CD4-positive, alpha-beta T cell treated with Interleukin-21 for 1 hour (primary cell): ENCODE measurements at regions not wholly inside any gene's neighbourhood (a gene's known extent, or its start where the extent isn't known, plus 50 kb on each side); places are given as distances from the start of the nearest gene placed in this dataset.

Experiments used
- DNase-seq: peaks from one replicate; pipeline ENCODE4 v3.0.0-alpha.2; 2020

DNA sequence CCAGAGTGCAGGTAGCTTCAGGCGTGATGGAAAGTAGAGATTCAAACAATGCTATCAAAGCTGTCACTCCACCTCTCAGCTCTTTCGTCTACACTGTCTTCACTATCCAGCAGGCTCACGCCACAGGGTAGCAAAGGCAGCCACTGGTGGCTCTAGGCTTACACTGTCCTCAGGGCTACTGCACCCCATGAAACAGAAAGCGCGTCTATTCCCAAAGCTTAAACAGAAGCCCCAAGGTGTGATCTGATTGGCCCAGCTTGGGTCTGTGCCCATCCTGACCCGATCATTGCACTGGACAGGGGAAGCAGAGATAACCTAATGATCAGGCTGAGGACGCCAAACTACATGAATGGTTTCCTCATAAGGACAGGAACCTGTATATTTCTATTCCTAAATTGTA, 100.1 kb downstream of the PDCL3 start:
- DNase-seq: no peak

DNA sequence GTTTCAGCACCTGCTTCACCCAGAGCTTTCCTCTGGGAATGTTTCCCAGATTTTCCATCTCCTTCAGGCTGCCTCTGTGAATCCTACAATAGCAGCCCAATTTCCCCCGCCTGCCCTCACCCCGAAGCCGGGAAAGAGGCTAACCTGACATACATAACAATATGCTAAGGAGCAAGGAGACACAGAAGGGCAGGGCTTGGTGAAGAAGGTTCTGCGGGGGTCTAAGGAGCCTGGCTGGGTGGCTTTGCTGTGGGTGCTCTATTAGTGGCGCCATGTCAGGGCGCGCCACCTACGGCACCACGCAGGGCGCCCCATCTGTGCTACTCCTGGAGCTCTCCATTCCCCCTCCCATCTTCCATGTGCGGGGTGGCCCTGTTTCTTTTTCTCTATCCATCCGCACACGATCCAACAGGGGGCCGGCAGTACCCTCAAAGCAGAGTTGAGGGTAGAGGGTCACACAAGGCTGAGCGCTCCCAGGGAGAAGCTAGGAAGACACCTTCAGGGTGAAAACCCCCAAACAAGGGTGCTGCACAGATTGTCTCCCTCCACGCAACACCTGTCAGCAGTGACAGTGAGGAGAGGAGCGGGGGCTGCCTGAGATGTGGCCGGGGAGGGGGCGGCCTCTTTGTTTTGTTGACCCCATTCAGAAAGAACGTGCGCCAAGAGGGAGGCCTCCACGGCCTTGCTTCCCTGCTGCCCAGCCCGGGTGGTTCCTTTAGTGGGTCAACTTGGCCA, 101.4 kb downstream of the PDCL3 start:
- DNase-seq: no peak

DNA sequence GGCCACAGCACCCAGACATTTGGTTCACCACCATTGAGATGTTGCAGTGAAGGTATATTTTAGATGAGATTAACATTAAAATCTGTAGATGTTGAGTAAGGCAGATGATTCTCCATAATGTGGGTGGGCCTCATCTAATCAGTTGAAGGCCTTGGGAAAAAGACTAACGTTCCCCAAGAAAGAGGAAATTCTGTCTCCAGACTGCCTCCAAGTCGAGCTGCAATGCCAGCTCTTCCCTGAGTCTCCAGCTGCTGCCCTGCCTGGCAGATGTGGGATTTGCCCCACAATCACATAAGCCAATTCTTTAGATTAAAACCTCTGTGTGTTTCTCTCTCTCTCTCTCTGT, 101.9 kb downstream of the PDCL3 start:
- no peak for DNase-seq

DNA sequence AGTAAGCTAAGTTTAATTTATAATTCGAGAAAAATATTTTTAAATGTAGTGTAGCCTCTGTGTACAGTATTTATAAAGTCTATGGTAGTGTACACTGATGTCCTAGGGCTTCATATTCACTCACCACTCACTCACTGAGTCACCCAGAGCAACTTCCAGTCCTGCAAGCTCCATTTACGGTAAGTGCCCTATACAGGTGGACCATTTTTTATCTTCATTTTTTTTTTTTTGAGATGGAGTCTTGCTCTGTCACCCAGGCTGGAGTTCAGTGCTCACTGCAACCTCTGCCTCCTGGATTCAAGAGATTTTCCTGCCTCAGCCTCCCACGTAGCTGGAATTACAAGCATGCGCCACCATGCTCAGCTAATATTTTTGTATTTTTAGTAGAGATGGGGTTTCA, 104.2 kb downstream of the PDCL3 start:
- no peak for DNase-seq

DNA sequence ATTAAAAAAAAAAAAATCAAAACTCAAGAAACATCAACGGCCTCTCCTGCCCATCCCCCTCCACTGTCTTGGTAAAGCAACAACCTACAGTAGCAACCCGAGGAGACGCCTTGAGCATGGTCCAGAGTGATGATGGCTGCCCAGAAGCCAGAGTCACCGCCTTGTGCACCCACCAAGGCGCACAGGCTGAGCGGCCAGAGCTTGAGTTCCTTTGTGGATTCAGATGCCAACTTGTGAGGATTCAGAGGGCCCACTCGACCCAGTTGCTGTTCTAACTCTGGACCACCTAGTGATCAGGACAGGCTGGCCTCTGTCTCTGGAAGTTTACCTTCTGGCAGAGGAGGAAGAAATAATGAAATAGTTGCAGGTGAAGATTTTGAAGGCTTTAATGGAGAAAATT, 105.0 kb downstream of the PDCL3 start:
- DNase-seq: no peak

DNA sequence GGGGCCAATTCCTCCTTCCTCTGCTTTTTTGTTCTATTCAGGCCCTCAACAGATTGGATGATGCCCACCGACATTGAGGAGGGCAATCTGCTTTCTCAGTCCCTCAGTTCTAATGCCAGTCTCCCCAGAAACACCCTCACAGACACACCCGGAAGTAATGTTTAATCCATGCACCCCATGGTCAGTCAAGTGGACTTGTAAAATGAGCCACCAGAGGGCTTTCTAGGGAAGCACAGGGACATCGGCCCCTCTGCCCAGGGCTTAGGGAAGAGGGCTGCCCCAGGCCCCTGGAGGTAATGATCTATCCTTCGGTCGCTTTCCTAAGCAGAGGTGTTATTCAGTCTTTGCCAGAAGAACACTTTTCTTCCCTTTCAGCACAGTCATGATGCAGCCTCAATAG, 107.4 kb downstream of the PDCL3 start:
- DNase-seq: no peak

DNA sequence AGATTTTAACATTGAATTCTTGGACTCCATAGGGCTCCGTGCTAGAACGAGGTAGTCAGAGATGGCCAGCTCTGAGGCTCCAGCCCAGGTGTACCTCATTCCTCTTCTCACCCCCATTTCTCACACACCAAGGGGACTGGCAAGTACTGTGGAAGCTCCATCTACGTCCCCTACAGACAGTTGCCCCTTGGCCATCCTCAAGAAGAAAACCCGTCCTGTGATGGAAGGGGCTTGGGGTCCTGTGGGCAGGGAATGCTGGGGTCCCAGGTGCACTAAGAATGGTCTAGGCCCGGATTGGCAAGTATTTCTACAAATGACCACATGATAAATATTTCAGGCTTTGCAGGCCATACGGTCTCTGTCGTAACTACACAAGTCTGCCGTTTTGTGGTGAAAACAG, 110.3 kb downstream of the PDCL3 start:
- DNase-seq: no peak

DNA sequence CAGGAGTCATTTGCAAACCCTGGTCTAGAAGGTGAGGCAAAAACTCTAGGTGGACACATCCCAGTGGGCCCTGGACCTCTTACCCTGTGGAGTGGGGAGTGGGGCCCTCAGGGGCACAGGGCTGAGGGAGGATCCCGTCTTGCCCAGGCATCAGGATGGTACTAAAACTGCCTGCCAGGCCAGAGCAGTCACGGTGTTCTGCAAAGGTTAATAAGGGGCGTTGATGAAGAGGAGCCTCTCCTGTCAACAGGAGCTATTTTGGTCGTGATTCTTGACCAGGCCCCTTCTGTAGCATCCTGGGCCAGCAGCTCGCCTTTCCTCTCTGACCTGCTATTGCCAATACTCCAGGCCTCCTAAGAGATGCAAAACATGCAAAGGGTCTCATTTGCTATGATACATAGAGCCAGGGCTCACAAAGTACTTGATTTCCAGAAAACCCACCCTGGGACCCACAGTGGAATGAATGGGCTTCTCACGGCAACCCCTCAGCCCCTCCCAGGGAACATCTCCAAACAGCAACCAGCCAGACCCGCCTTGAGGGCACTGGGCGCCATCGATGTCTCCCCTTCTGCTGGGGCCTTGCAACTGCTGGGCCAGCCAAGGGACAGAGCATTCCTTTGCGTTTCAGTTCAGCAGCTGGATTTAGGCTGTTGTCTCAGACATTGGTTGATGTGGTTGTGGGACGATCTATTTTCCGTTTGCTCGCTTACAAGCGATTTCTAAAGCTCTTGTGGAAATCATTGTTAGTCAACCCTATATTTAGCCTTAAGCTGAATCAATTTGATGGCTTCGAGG, 111.1 kb downstream of the PDCL3 start:
- no peak for DNase-seq

DNA sequence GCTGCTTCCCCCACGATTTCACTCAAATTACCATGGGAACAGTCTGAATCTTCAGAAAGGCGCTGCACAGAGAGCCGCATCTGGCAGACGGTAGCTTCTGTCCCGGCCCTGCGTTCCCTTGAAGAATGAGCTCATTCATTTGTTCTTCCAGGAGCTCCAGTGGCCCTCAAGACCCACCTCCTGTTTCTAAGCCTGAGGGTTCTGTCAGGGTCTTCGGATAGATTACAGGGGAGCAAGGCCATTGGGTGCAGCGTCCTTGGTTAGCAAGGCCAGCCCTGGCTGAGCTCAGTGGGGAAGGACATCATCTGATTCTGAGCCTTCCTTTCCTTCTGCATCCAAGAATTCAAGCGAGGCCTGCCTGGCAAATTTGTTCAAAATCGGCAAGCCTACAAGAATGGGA, 111.9 kb downstream of the PDCL3 start:
- no peak for DNase-seq

DNA sequence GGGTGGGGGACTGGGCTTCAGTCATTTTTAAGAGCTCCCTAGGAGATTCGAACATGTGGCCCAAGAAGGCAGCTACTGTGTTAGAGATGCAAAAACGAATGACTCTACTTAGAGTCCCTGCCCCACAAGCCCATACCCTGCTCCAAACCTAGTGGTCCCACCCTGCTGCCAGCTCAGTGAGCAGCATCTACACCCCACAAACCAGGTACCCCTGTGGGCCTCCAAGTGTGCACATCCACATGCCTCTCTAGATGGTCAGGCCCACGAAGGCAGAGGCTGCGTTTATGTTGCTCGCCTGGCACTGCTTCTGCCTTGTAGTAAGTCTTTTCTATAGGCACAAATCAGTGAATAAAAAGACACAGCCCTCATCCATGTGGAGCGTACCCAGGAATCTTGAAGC, 112.6 kb downstream of the PDCL3 start:
- no peak for DNase-seq

DNA sequence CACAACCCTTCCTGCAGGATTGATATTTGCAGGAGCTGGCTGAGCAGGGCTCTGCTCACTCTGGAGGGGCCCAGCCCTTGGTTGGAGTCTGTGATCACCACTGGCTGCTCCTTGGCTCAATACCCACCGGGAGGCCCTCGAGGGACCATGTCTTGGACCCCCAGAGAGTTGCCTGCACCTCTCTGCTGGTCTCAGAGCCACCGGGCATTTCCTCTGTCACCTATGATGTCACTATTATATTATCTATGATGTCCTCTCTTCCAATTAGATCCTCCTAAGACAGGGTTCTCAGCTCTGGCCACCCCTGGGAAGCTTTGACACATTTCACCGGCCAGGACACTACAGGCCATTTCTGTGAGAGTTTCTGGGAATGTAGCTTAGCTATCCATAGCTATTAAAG, 113.1 kb downstream of the PDCL3 start:
- DNase-seq: no peak

DNA sequence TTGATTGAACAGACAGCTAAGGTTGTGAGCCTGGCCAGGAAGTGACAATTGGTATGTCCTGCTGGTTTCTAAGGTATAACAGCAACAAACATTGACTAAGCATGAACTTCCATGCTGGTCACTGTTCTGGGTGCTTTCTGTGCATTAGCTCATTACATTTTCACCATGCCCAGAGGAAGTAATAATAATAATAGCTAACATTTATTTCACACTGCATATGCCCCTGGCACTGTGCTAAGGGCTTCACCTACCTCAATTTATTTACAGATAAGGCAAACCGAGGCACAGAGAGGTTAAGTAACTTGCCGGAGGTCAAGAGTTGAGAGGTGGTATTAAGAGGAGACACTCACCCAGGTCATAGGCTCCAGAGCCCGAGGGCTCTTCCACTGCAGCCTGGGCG, 113.6 kb downstream of the PDCL3 start:
- DNase-seq: no peak

DNA sequence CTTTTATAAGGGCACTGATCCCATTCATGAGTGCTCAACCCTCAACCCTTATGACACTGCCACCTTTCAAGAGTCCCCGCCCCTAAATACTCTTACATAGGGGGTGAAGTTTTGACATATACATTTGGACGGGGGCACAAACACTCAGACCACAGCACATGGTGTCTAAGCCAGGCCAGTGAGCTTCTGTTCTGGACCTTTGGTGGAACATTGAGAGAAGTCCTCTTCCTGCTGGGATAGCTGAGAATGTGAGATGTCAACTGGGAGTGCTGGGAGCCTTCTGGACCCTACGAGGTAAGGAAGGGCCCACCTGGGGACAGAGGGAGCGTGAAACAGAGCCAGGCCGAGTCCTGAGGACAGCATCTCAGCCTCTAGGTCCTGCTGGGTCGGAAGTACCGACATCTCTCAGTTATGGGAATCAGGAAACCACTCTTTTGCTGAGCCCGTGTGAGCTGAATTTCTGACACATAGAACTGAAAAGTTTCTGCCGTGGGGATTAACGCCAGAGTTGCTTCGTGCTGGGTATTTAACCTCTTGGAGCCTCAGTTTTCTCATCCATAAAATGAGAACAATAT, 114.9 kb downstream of the PDCL3 start:
- no peak for DNase-seq

DNA sequence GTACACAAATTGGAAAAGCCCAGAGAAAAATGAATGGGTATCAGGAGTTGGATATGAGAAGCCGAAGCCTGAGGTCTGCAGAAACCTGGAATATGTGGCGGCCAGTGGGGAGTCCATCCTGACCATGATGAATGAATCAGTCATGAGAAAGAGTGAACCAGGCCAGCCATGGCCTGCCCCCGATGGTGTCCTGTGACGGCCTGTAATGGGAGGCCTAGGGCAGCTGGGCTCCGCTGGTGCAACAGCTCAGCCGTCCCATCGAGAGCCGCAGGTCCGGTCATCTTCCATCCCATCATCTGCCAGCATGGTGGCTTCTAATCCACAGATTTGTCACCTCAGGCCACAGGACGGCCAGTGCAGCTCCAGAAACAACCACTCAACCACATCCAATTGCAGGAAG, 116.4 kb downstream of the PDCL3 start:
- DNase-seq: no peak

DNA sequence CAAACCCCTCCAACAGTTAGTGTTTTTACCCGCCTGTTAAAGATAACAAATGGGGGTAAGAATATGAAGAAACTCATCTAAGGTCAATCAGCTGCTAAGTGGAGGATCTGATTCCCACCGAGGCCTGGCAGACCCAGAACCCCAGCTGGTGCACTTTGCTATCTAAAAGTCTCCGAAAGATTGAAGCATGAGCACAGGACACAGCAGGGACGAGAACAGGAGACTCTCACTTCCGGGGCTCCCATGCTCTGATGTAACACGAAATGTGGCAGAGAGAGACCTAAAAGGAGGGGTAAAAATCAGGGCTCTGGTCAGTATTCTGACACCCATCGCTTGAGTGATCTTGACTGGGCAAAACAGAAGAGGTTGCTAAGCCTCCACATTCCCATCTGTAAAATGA, 119.7 kb downstream of the PDCL3 start:
- no peak for DNase-seq

DNA sequence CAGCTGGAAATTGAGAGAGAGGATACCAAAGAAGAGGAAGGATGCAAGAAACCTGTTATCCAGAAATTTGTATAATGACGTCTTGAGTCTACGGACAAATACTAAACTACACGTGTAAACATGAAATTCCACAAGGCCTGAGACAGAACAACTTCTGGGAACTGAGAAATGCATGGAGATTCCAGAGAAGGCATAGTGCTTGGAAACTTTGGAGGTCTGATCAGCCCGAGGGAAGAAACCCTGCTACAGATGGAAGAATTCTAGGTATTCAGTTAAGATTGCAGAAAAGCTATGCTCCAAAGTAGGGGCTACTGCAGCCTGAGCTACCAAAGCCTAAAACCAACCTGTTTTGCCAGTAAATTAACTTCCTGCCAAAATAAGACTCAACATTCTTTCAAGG, 120.4 kb downstream of the PDCL3 start:
- no peak for DNase-seq

DNA sequence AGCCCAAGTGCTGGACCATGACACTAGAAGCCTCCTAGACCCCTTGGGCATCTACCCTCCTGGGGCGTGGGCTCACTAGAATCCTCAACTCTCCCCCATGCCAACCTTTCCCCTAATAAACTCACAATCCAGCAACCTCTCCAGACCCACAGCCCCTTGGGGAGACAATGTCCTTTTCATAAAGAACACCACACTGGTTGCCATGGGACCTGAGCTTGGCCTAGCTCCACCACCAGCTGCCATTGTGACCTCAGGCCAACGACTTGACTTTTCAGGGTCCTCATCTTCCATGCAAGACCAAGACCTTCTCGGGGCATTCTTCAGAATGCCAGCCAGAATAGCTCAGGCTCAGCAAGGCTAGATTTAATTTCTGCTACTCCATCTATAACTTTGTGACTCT, 128.1 kb upstream of the NPAS2 start:
- no peak for DNase-seq

DNA sequence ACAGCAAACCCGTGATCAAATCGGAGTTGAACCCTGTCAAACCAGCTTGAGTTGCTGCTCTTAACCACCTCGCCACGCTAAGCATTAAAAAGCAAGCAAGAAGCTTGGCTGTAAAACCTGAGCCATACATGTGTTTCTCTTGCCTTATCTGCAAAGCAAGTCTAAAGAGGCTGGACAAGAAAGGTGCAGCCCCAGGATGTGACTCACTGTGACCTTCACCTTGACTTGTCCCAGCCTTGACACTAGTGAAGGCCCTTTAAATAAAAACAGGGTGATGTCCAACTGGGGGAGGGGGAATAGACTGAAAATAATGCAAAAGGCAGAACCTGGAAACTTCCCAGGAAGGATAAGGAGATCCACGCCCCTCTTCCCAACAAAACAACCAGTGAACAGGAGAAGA, 127.6 kb upstream of the NPAS2 start:
- DNase-seq: no peak

DNA sequence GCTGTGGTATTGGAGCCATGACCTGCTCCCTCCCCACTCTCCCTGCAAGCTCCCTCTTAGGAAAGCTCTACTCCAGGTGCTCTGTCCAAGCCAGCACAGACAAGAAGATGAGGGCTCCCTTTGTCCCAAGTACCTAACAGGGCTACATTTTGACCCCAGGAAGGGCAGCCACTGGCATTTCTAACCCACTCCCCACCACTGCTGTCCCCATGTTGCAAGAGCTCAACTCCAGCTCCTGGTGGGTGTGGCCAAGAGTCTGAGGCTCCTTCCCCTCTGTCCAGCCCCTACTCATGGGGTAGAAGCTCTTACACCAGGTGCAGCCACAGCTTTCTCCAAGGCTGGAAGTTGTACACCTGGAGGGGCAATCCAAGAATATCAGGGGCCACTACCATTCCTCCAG, 127.0 kb upstream of the NPAS2 start:
- DNase-seq: no peak

DNA sequence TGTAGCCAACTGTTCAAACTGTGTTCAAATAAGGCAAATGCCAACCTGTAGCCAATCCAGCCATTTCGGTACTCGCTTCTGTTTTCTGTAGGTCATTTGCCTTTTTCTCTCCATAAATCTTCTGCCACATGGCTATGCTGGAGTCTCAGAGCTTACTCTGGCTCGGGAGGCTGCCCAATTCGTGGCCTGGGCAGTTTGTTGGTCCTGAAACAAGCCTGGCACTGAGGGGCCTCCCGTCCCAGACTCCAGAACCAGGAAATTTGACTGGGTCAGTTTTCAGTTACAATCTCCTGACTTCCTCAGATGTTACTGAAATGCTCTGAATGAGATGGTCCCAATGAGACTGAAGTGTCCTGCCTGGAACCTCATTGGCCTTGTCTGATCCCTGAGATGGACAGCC, 120.8 kb upstream of the NPAS2 start:
- no peak for DNase-seq

DNA sequence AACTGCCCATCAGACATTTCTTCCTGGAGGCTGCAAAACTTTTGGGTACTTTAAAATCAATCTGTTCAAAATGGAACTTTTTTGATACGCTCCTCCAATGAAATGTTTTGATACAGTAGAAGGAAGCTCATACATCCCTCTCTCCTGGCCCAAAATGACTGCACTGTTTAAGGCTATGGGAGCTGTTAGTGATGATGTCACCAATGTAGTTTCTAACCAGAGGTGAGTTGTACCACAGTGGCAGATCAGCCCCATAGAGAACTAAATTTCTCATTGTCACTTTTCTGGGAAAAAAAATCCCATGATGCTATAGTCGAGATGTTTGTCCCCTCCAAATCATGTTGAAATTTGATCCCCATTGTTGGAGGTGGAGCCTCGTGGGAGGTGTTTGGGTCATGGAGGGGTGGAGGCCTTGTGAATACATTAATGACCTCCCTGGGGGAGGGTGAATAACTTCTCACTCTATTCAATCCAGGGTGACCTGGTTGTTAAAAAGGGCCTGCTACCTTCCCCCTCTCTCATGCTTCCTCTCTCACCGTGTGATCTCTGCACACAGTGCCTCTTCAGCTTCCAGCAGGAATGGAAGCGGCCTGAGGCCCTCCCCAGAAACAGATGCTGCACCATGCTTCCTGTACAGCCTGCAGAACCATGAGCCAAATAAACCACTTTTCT, 117.4 kb upstream of the NPAS2 start:
- DNase-seq: no peak

DNA sequence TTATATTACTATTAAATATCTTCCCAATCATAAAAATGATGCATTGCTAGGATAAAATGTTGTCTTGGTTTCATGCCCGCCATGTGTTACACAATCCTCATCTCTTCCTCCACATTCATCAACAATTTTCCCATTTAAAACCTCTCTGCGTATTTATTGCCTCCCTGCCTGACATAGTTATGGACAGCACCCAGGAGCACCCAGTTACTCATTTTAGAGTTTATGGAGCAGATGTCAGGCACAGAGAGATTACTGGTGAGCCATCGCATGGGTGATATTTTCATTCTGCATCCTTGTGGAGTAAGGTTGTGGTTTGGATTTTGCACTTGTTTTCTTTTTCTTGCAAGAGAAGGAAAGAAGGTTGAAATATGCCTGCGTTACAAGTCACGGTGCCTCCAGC, 116.7 kb upstream of the NPAS2 start:
- no peak for DNase-seq

DNA sequence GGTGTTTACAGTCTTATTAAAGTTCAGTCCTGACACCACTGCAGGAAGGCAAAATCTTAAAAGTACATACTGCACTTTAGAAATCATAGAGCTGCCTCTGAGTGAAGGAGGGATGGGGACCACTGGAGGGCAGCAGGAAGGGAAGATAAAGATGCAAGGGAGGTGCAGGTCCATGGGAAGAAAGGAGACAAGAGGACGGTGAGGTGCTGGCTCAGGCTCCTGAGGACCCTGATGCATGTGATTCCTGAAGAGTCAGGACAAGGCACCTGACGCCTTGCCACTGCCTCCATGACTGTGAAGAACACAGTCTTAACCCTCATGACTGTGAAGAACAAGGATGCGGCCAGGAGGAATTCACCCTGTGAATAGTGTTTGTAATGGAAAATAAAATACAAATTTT, 116.2 kb upstream of the NPAS2 start:
- DNase-seq: no peak

DNA sequence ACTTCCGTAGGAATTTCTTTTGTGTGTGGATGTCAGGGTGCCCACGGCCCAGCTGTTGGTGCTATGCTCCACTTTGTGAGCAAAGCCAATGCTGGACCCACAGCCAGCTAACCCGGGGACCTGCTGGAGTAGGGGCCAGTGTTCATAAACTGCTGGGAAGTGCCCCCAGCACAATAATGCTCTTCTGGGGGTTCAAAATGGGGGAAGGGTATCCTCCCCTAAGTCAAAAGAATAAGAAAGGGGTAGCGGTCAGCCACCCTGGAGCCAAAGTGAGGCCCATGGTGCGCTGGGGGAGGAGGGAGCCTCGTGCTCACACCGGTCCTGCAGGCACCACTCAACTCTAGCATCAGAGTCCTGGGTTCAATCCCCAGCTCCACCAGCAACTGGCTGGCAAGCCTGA, 115.8 kb upstream of the NPAS2 start:
- no peak for DNase-seq
